CD4-positive, alpha-beta T cell treated with Interleukin-1 beta for 1 hour (primary cell): ENCODE measurements at regions not wholly inside any gene's neighbourhood (a gene's known extent, or its start where the extent isn't known, plus 50 kb on each side); places are given as distances from the start of the nearest gene placed in this dataset.

Experiments used
- DNase-seq, 2 donors: peaks; one replicate each; pipeline ENCODE4 v3.0.0-alpha.2; 2020 to 2022

- DNase-seq = no peak
Measured at GRCh38 chr4:112852601-112853000, 196.9 kb upstream of the ANK2 start.

DNA sequence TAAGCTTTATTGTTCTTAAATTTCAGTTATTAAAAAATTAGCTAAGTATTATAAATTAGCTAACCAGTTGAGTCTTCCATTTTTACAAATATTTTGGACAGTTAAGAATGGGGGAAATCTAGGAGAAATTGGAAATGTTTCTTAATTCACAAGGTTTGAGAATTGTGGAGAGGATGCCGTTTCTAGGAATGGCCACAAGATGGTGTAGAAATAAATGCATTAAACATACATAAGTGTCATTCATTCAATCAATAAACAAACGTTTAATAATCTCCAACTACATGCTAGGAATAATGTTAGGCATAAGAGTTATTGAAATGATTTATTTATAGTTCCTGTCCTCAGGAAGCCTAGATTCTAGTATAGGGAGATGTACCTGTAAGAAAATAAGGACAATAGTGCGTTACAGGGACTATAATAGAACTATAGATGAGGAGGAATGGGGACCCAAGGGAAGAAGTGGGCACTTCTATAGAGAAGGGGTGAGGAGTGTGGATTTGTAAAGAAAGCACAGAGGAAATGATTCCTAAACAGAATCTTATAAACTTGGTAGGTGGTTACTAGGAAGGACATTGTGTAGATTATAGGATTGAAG is 195.7 kb upstream of the ANK2 start:
- no peak for DNase-seq

GRCh38 chr4:112854420-112854819 is 195.0 kb upstream of the ANK2 start:
- DNase-seq = no peak

- DNase-seq = no peak
Measured at GRCh38 chr4:112855058-112855457, 194.4 kb upstream of the ANK2 start.

DNA sequence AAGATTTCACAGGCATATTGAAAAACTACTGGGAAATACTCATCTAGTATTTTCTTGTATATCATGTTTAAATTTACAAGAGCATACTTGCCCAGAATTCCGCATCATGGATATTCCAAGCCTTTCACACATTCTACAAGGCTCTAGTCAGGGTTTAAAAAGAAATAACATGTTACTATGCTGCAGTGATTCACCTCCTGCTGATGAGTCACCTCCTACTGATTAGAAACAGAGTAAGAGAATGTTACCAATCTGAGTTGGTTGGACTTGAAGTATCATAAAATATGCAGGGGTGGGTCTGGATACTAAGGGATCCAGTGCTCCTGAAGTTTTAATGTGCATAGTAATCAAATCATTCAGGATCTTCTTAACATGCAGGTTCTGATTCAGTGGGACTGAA is 192.0 kb upstream of the ANK2 start:
- DNase-seq = no peak

DNA sequence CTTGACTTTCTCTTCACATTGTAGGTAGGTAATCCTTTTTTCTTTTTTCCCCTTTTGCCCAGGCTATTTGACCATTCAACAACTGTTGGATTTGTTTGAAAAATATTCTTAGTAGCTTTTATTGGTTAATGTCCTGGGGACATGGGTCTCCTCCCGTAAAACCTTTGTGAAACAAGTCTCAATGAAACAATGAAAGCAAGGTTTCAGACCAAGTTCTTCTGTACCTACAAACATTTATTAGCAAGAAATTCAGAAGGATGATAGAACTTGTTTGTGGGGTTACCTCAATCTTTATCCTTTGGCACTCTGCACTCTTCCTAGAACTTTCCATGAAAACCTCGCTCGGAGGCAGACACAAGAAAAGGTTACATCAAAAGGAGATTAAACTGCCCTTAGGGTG is 190.7 kb upstream of the ANK2 start:
- DNase-seq = no peak

- DNase-seq = no peak
Measured at GRCh38 chr4:112859456-112860184, 189.8 kb upstream of the ANK2 start.

GRCh38 chr4:112860830-112861690 is 188.4 kb upstream of the ANK2 start:
- DNase-seq = no peak

DNA sequence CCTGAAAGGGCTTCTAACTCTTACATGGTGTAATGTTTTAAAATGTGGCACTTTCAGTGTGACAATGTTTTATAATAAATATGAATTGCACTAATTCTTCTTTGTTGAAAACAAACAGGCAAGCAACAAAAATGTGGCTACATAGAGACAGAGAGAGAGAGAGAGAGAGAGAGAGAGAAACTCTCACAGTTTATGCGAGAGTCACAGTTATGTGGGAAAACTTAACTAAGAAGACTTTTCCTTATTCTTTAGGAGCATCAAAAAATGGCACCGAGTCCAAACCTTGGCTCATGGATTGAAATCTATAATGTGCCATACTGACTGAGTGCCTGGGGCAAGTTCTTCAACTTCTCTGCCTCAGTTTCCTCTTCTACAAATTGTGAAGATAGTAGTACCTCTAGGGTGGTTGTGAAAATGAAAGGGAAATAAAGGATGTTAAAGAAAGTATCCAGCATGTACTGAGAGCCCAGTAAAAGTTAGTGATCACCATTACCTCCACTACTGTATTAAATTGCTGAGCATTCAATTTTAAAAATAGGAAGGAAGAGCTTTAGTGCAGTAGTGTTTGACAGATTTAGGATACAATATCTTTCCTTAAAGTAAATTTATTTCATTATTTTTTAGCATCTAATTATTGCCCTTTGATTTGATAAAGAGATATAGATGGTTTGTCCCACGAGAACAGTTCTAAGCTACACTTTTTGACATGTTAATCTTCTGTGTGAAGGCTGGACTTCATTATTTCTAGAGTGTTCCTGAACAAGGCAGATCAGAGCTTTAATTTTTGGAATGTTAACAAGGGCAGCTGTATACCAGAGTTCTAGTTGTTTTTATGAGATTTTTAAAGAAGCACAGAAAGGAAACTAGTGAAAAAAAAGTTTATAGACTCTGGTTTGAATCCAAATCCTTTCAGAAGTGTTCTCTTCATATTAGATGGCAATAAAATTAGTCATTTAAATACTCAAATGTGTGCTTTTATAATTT is 187.5 kb upstream of the ANK2 start:
- no peak for DNase-seq

- no peak for DNase-seq
Measured at GRCh38 chr4:112865443-112865842, 184.0 kb upstream of the ANK2 start.

GRCh38 chr4:112876316-112876715 is 173.1 kb upstream of the ANK2 start:
- no peak for DNase-seq

GRCh38 chr4:112881842-112882241 is 167.6 kb upstream of the ANK2 start:
- no peak for DNase-seq

GRCh38 chr4:112882286-112882685 is 167.2 kb upstream of the ANK2 start:
- DNase-seq = no peak

DNA sequence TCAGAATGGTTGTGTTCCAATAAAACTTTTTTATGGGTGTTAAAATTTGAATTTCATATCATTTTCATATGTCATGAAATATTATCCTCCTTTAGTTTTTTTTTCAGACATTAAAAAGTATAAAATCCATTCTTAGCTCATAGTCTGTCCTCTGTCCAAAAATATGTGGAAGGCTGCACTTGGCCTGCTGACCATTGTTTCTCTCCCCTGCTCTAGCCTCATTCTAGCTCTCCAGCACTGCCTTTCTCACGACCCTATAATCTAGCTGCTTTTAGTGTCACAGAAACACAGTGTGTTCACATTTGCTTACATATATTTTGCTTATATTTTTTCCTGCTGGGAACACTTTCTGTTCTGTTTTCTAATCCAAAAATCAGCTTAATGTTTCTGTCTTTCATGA is 165.0 kb upstream of the ANK2 start:
- no peak for DNase-seq

- DNase-seq = no peak
Measured at GRCh38 chr4:112885897-112886296, 163.6 kb upstream of the ANK2 start.

GRCh38 chr4:112888622-112889021 is 160.8 kb upstream of the ANK2 start:
- DNase-seq = no peak

- no peak for DNase-seq
Measured at GRCh38 chr4:112889199-112889598, 160.3 kb upstream of the ANK2 start.

DNA sequence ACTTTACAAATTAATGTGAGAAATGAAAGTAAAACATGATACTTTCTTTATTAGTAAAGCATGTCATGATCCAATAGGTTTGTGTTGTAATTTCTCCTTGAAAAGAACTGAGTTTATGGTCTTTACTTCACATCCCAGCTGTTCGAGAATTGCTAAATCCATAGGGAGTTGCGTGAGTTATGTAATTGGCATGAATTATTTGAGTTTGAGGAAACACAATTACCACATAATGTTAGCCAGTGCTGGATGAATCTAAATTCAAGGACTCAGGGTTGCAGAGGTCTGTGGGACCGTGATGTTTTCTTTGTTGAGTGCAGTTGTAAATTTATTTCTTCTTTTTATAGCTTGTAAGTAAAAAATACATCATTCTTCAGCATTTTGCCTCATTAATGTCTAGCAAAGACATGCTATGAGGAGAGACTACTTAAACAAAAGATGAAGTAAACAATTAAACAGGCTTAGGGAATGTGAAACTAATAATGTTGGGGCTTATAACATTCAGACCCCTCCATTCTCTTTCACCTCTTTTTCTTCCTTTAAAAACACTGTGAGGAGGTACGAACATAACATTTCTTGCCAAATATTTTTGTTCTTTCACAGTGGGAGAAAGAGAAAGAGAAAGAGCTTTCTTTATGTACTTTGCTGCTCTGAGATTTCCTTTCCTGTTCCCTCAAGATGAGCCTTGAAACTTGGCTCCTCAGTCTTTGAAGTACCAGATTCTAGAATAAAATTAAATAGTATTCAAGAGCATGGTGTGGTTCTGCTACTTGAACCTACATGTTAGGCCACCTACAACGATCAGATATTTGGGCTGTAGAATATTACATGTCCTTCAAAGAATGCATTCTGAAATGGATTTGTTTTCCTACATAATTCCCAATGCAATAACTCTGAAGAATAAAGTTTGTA is 159.6 kb upstream of the ANK2 start:
- DNase-seq = no peak

DNA sequence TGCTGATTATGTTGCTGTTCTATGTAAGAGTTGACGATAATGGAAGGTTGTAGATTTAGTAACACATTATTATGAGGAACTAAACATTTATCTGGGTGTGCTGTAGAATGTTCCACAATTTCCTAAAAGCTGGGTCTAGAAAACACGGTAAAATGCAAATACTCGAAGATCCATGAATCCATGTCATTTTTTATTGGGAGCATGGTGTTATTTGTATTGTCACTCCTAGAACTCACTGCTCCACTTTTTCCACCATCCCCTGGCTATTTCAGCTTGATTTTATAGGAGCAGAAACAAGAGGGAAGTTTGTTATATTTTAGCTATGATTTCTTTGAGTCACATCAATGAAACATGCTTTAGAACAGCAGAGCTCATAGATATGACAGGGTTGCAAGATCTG is 155.0 kb upstream of the ANK2 start:
- DNase-seq = no peak

DNA sequence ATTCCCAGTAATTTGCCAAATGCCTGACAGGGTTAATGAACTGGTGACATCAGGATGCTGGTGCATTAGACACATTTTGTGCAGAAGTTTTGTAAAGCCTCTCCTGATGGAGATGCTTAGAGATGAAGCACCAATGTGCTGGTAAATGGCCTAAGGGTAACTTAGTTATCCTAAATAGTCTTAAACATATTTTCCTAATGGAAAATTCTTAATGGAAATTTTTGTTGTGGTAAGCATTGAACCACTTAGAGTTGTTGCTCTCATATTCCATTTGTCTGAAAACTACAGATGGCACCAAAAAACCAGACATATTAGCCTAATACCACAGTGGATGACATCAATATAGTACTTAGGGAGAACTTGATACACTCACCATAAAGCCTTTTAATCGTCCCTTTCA is 154.5 kb upstream of the ANK2 start:
- DNase-seq = no peak

DNA sequence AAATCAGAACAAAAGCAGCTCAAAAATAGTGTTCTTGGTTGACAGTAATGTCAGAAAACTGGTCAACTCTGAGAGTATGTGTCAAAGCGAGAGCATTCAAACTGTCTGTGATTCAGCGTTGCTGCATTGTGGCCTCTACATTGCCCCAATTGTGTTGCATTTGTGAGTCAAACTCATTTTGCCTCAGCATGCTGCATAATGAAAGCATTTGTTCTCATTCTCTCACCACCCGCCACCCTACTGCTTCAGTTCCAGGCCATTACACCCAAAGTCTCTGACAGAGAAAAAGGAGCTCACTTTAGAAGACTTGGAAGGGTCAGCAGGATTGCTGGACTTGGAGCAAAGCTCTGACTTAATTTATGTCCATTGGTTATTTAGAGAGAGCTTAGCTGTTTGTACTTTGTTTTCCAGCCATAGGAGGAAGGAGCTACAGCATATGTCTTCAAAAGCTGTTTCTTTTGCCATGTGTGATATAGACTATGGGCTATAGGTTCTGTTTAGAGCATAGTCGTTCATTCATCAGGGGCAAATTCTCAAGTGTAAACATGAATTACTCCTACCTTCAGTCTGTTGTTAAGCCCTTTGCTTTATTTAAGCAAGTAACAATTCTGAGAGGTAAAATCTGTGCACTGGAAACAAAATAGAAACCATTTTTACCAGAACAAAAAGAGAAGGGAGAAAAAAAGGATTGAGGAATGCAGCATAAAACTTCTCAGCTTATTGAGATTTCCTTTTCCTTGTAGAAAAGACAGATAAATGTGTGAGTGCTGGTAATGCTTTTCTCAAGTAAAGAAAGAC is 153.4 kb upstream of the ANK2 start:
- no peak for DNase-seq
